ENCODE measurements at regions not wholly inside any gene's neighbourhood (a gene's known extent, or its start where the extent isn't known, plus 50 kb on each side); places are given as distances from the start of the nearest gene placed in this dataset.

GRCh38 chr17:79527306-79527705 is 83.5 kb downstream of the RBFOX3 start:
- peaks cover 3% of the 10 kb centered on the region for H3K23me2 ChIP-seq (ENCODE audit: insufficient read length, low read depth, low read length, poor library complexity, severe bottlenecking)
- H3K9ac ChIP-seq (ENCODE audit: extremely low read depth, insufficient read length, low read length) = no peak overlapping the region
- H3T11ph ChIP-seq (ENCODE audit: low read length) = no peak overlapping the region
- H3K23ac ChIP-seq (ENCODE audit: insufficient read length, low read depth, low read length) = no peak overlapping the region
- H3K4ac ChIP-seq (ENCODE audit: low read depth, low read length) = no peak overlapping the region
- Mint-ChIP-seq H3K27ac (no peak overlapping the region; a peak in 2 of 7 replicates), H3K4me1 (peaks cover 36 to 42% of the 10 kb centered on the region in 2 experiments), H3K9me3 (no peaks in the 10 kb centered on the region; a peak in 2 of 5 replicates), H3K36me3 (ENCODE audit: insufficient read depth in 1 of 3, low read depth in 3 of 3) (no peaks in the 10 kb centered on the region; a peak in 2 of 7 replicates), H3K27me3 (ENCODE audit: low read depth) (peaks cover 24% of the 10 kb centered on the region), H3K4me3 (no peak overlapping the region)
- no peaks in the 10 kb centered on the region for H3K79me1 ChIP-seq (ENCODE audit: insufficient read depth, low read depth, low read length, poor library complexity, severe bottlenecking)
- H3K79me2 ChIP-seq (ENCODE audit: insufficient read depth, low read length) = no peaks in the 10 kb centered on the region
- no peak overlapping the region for H3K56ac ChIP-seq (ENCODE audit: insufficient read length, low read depth, low read length)
- H3K27me3 ChIP-seq (ENCODE audit: insufficient read depth, low read length) = no peaks in the 10 kb centered on the region
- H4K91ac ChIP-seq (ENCODE audit: insufficient read length, low read depth, low read length) = no peak overlapping the region
- H2BK12ac ChIP-seq (ENCODE audit: insufficient read length, low read depth, low read length) = no peak overlapping the region
- H2BK15ac ChIP-seq (ENCODE audit: low read depth, low read length) = no peak overlapping the region
- H3K9me3 ChIP-seq (ENCODE audit: control insufficient read depth, low read depth, low read length) = no peaks in the 10 kb centered on the region
- H2AK5ac ChIP-seq (ENCODE audit: insufficient read length, low read length) = no peak overlapping the region
- H4K20me1 ChIP-seq (ENCODE audit: control insufficient read depth, insufficient read depth, insufficient read length) = no peaks in the 10 kb centered on the region
- no peak overlapping the region for H2BK120ac ChIP-seq (ENCODE audit: low read depth, low read length, poor library complexity, severe bottlenecking)
- H2AFZ ChIP-seq (ENCODE audit: low read length) = no peak overlapping the region
- no peak overlapping the region for H3K27ac ChIP-seq (ENCODE audit: insufficient read length, low read depth, low read length)
- no peak overlapping the region for H4K5ac ChIP-seq (ENCODE audit: insufficient read length, low read depth, low read length)
- no peak overlapping the region for H3K18ac ChIP-seq (ENCODE audit: insufficient read length, low read depth, low read length)
- peaks cover 3% of the 10 kb centered on the region; the same call in 1 of the 2 replicates for H3K4me1 ChIP-seq (ENCODE audit: insufficient read depth, low read length)
- H2BK20ac ChIP-seq (ENCODE audit: low read depth, low read length, poor library complexity, severe bottlenecking) = no peak overlapping the region
- no peak overlapping the region for H4K8ac ChIP-seq (replicated peaks; ENCODE audit: insufficient read length, low read depth, low read length)
- H3K4me2 ChIP-seq (ENCODE audit: insufficient read depth, insufficient read length, low read length) = no peak overlapping the region
- WGBS (ENCODE audit: extremely low coverage, insufficient read length, low lambda C conversion rate) = no CpG with 5 or more reads among the region's 9 CpGs
- no peak overlapping the region for H2BK5ac ChIP-seq (ENCODE audit: insufficient read length, low read length)
- no peak for DNase-seq
- no peak overlapping the region for H3K14ac ChIP-seq (ENCODE audit: insufficient read depth, low read length)
- TF ChIP-seq, protein P1, sequence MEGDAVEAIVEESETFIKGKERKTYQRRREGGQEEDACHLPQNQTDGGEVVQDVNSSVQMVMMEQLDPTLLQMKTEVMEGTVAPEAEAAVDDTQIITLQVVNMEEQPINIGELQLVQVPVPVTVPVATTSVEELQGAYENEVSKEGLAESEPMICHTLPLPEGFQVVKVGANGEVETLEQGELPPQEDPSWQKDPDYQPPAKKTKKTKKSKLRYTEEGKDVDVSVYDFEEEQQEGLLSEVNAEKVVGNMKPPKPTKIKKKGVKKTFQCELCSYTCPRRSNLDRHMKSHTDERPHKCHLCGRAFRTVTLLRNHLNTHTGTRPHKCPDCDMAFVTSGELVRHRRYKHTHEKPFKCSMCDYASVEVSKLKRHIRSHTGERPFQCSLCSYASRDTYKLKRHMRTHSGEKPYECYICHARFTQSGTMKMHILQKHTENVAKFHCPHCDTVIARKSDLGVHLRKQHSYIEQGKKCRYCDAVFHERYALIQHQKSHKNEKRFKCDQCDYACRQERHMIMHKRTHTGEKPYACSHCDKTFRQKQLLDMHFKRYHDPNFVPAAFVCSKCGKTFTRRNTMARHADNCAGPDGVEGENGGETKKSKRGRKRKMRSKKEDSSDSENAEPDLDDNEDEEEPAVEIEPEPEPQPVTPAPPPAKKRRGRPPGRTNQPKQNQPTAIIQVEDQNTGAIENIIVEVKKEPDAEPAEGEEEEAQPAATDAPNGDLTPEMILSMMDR (conservative IDR thresholded peaks at IDR 0.05) = no peak

All from H9 (cell line).